GM10266 (cell line): ENCODE measurements at regions not wholly inside any gene's neighbourhood (a gene's known extent, or its start where the extent isn't known, plus 50 kb on each side); places are given as distances from the start of the nearest gene placed in this dataset.

Experiments used
- DNase-seq: peaks from one replicate; pipeline ENCODE4 v3.0.0; 2012; ENCODE audit errors: extremely low spot score
- TF ChIP-seq, protein P1 (sequence below): IDR thresholded peaks from 2 replicates; pipeline ENCODE4 v1.5.1; 2012; ENCODE audit warnings: mild to moderate bottlenecking, low read depth; ENCODE audit not compliant: control insufficient read depth, insufficient read depth; ENCODE audit errors: missing control alignments

DNA sequence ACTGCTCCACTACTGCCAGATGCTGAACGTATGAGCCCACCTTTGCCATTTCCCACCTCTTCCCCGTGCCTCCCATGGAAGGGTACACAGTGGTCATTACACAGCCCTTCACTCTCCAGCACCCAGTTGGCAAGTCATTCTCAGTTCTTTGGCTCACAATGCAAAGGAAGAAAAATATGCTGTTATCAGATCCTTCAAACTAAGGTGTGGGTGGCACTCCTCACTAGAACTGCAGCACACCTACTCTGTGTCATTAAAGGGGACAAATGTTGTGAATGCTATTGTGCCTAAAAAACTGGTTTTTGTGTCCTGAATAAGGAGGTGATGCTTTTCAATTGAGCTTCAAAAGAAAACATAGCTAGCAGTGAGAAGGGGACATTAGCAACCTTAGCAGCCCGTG is 183.1 kb upstream of the SNX2 start:
- TF ChIP-seq, protein P1, sequence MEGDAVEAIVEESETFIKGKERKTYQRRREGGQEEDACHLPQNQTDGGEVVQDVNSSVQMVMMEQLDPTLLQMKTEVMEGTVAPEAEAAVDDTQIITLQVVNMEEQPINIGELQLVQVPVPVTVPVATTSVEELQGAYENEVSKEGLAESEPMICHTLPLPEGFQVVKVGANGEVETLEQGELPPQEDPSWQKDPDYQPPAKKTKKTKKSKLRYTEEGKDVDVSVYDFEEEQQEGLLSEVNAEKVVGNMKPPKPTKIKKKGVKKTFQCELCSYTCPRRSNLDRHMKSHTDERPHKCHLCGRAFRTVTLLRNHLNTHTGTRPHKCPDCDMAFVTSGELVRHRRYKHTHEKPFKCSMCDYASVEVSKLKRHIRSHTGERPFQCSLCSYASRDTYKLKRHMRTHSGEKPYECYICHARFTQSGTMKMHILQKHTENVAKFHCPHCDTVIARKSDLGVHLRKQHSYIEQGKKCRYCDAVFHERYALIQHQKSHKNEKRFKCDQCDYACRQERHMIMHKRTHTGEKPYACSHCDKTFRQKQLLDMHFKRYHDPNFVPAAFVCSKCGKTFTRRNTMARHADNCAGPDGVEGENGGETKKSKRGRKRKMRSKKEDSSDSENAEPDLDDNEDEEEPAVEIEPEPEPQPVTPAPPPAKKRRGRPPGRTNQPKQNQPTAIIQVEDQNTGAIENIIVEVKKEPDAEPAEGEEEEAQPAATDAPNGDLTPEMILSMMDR, result no peak
- no peak for DNase-seq

DNA sequence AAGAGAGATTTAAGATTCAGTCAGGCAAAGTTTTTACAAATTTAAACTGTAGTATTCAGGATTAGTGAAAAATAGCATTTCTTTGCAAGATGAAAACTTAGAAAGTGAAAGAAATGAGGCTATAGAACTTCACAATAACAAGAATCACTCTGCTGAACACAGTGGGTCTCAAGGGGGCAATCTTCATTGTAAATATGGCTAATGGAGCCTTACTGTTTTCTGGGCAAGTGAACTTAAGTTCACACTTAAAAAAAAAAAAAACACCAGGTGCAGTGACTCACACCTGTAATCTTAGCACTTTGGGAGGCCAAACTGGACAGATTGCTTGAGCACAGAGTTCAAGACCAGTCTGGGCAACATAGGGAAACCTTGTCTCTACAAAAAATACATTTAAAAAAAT is 175.9 kb upstream of the SNX2 start:
- no peak for DNase-seq
- TF ChIP-seq, protein P1, result no peak

DNA sequence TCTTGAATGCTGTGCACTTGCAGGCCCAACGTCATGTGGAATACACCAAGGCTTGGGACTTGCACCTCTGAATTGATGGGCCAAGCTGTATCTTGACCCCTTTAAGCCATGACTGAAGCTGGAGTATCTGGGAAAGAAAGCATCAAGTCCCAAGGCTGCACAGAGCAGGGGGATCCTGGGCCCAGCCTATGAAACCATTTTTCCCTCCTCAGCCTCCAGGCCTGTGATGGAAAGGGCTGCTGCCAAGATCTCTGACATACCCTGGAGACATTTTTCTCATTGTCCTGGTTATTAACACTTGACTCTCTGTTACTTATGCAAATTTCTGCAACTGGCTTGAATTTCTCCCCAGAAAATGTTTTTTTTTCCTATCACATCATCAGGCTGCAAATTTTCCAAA is 174.0 kb upstream of the SNX2 start:
- TF ChIP-seq, protein P1, result no peak
- no peak for DNase-seq

DNA sequence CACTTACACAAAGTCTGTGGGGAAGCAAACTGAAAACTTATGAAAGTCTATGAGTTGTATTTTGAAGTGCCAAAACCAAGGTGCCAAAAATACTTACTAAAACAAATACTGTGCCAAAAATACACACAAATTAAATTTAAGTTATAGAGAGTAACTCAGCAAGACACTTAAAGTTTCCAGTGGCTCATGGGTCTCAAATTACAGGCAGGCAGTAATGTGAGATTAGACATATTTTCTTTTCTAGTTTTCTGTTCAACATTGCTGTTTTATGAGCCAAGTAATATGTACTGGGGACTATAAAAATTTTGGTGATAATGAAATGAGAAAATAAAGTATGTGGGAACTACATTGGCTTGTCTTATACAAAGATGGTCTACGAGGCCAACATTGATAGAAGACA is 172.2 kb upstream of the SNX2 start:
- no peak for DNase-seq
- TF ChIP-seq, protein P1, result no peak

DNA sequence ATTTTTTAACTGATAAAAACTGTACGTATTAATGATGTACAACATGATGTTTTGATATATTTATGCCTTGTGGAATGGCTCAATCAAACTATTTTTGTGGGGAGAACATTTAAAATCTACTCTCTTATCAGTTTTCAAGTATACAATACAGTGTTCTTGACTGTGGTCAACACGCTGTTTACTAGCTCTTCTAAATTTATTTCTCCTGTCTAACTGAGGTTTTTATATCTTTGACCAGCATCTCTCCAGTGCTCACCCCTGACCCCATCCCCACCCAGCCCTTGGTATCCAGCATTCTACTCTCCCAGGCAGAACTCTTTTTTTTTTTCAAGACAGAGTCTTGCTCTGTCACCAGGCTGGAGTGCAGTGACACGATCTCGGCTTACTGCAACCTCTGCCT is 169.6 kb upstream of the SNX2 start:
- TF ChIP-seq, protein P1, result no peak
- DNase-seq, result no peak

DNA sequence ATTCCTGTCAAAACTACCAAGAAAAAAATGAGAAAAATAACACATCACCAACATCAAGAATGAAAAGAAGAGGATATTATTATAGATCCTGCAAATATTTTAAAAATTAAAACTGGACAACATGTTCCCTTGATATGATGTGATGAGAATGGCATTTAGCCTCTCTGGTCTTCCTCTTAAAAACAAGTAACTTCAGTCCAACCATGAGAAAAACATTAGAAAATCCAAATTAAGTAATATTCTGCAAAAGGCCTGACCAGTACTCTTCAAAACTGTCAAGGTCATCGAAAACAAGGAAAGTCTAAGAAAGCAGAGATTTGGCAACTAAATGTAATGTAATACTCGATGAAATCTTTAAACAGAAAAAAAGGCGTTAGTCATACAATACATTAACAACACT is 167.1 kb upstream of the SNX2 start:
- TF ChIP-seq, protein P1, result no peak
- DNase-seq, result no peak

DNA sequence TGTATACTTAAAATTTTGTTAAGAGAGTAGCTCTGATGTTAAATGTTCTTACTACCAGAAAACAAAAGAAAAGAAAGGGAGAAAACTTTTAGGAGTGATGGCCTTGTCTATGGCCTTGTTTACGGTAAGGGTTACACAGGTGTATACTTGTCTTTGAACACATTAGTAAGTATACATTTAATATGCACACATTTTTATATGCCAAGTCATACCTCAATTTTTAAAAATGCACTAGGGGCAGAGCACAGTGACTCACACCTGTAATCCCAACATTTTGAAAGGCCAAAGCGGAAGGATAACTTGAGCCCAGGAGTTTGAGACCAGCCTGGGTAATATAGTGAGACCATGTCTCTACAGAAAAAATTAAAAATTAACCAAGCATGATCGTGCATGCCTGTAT is 166.7 kb upstream of the SNX2 start:
- TF ChIP-seq, protein P1, result no peak
- DNase-seq, result no peak
